Neural cell (in vitro differentiated cells): ENCODE measurements at regions not wholly inside any gene's neighbourhood (a gene's known extent, or its start where the extent isn't known, plus 50 kb on each side); places are given as distances from the start of the nearest gene placed in this dataset.

Source experiments
- H2AFZ ChIP-seq: fragments of 200-600, 300-800 bp; sonication (generic), shearing (Covaris generic); 2 replicates; pipeline ENCODE4 v1.6.0; 2014; ENCODE audit warnings: low read depth, mild to moderate bottlenecking, antibody characterized with exemption, low read length, moderate library complexity
- H3F3A ChIP-seq: fragments of 200-600 bp; shearing (Covaris generic); 2 replicates; pipeline ENCODE4 v1.6.1; 2016; ENCODE audit warnings: mild to moderate bottlenecking, moderate library complexity, mixed read lengths, antibody characterized with exemption, low read length; ENCODE audit not compliant: insufficient read depth, poor library complexity, severe bottlenecking
- H3K27ac ChIP-seq: fragments of 200-600, 300-800 bp; sonication (generic), shearing (Covaris generic); 2 replicates; pipeline ENCODE4 v1.5.1; 2014; ENCODE audit warnings: mild to moderate bottlenecking, low read length, moderate library complexity
- H3K27me3 ChIP-seq: fragments of 300-800, 200-600 bp; sonication (generic), shearing (Covaris generic); 2 replicates; pipeline ENCODE4 v1.6.0; 2014; ENCODE audit warnings: mild to moderate bottlenecking, low read depth, low read length, moderate library complexity; ENCODE audit not compliant: insufficient read depth
- H3K36me3 ChIP-seq: fragments of 300-800, 200-600 bp; sonication (generic), shearing (Covaris generic); 2 replicates; pipeline ENCODE4 v1.5.1; 2014; ENCODE audit warnings: mild to moderate bottlenecking, antibody characterized with exemption, low read length, moderate library complexity; ENCODE audit not compliant: insufficient read depth
- H3K4me2 ChIP-seq: fragments of 300-800, 200-600 bp; sonication (generic), shearing (Covaris generic); 2 replicates; pipeline ENCODE4 v1.6.0; 2014; ENCODE audit warnings: mild to moderate bottlenecking, low read length
- H3K4me3 ChIP-seq: fragments of 300-800, 200-600 bp; sonication (generic), shearing (Covaris generic); 2 replicates; pipeline ENCODE4 v1.5.1; 2014; ENCODE audit warnings: mild to moderate bottlenecking, low read length, moderate library complexity
- H3K79me2 ChIP-seq: fragments of 200-600 bp; shearing (Covaris generic); replicated peaks from 2 replicates; pipeline ENCODE4 v1.6.0; 2014; ENCODE audit warnings: mild to moderate bottlenecking, low read length, moderate library complexity; ENCODE audit not compliant: insufficient read depth
- H3K9ac ChIP-seq: fragments of 300-800, 200-600 bp; sonication (generic), shearing (Covaris generic); 2 replicates; pipeline ENCODE4 v1.6.1; 2016; ENCODE audit warnings: mild to moderate bottlenecking, low read length, mixed read lengths
- H3K9me2 ChIP-seq: fragments of 200-600 bp; shearing (Covaris generic); 2 replicates; pipeline ENCODE4 v1.6.1; 2016; ENCODE audit warnings: mild to moderate bottlenecking, low read length, mixed read lengths; ENCODE audit not compliant: insufficient read depth
- H3K9me3 ChIP-seq: fragments of 200-600, 300-800 bp; sonication (generic), shearing (Covaris generic); 2 replicates; pipeline ENCODE4 v1.6.1; 2016; ENCODE audit warnings: mild to moderate bottlenecking, mixed run types, low read length, moderate library complexity, mixed read lengths
- H4K20me1 ChIP-seq: fragments of 200-600 bp; shearing (Covaris generic); 2 replicates; pipeline ENCODE4 v1.6.1; 2016; ENCODE audit warnings: mild to moderate bottlenecking, mixed run types; ENCODE audit not compliant: insufficient read depth
- EP300 ChIP-seq: fragments of 450-650 bp; conservative IDR thresholded peaks from 2 replicates; pipeline ENCODE4 v1.6.1; 2014; ENCODE audit warnings: antibody characterized with exemption, mild to moderate bottlenecking, moderate library complexity; ENCODE audit not compliant: poor library complexity, severe bottlenecking
- EZH2 ChIP-seq: fragments of 200-600, 300-800 bp; shearing (Covaris generic), sonication (generic); IDR thresholded peaks from 2 replicates; pipeline ENCODE4 v1.6.1; 2014; ENCODE audit warnings: antibody characterized with exemption, low read length, borderline replicate concordance, mild to moderate bottlenecking; ENCODE audit not compliant: insufficient read depth, poor library complexity, severe bottlenecking
- MXI1 ChIP-seq: fragments of 450-650 bp; conservative IDR thresholded peaks from 2 replicates; pipeline ENCODE4 v1.6.1; 2014; ENCODE audit warnings: antibody characterized with exemption, mild to moderate bottlenecking; ENCODE audit not compliant: poor library complexity, severe bottlenecking
- POLR2AphosphoS5 ChIP-seq: IDR thresholded peaks from 2 replicates; pipeline ENCODE4 v1.6.1; 2012
- RAD21 ChIP-seq: fragments of 450-650 bp; conservative IDR thresholded peaks from 2 replicates; pipeline ENCODE4 v1.6.1; 2014; ENCODE audit warnings: antibody characterized with exemption, mild to moderate bottlenecking, moderate library complexity
- SMC3 ChIP-seq: fragments of 450-650 bp; conservative IDR thresholded peaks from 2 replicates; pipeline ENCODE4 v1.6.1; 2014; ENCODE audit warnings: antibody characterized with exemption, mild to moderate bottlenecking, moderate library complexity; ENCODE audit not compliant: poor library complexity
- TAF1 ChIP-seq: IDR thresholded peaks from 2 replicates; pipeline ENCODE4 v1.6.1; 2012; ENCODE audit warnings: low read depth
- TF ChIP-seq, protein P1 (sequence below): fragments of 450-650 bp; IDR thresholded peaks from 2 replicates; pipeline ENCODE4 v1.5.1; 2014; ENCODE audit warnings: antibody characterized with exemption, mild to moderate bottlenecking, moderate library complexity; ENCODE audit not compliant: poor library complexity, severe bottlenecking
- TF ChIP-seq, protein P2 (sequence below): IDR thresholded peaks from 2 replicates; pipeline ENCODE4 v1.6.1; 2012; ENCODE audit warnings: borderline replicate concordance

DNA sequence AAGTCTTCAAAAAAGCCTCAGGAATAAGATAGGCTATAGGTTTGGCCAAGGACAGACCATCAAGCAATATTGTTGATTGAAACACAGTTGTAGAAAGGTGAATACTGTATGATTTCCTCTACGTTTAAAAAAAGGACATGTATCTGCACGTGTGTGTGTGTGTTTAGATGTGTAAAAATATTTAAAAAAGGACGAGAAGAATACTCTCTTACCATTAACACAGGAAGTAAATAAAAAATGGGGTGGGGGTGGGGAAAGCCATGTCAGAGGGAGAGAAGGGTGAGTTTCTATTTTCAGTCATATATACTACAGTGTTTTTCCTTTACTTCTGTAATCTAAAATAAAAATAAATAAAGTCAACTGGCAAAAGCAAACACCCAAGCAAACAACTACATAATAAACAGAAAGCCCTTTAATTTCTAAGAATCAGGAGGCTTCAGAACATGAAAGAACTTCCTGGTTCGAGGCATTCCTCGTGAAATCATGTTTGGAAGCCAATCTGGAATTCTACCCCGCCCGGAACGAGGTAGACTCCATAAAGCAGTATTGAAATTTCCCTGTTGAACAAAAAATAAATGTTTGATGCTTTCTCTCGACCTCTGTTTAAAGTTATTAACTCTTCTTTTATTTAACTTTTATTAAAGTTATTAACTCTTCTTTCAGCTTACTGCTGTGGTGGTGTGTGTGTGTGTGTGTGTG, 158.1 kb upstream of the ZNF217 start:
- Histone ChIP-seq H3K4me2 (no peak overlapping the region), H3F3A (no peaks in the 10 kb centered on the region), H3K9me3 (no peaks in the 10 kb centered on the region), H3K79me2 (no peaks in the 10 kb centered on the region), H3K36me3 (no peaks in the 10 kb centered on the region), H3K4me3 (peak overlapping the region; percentile 21), H3K27me3 (no peaks in the 10 kb centered on the region), H4K20me1 (no peaks in the 10 kb centered on the region), H3K9me2 (no peaks in the 10 kb centered on the region), H3K27ac (peak overlapping the region; percentile 58), H3K9ac (peak overlapping the region; percentile 43), H2AFZ (no peak overlapping the region)
- TF ChIP-seq SMC3, result no peak
- TF ChIP-seq EZH2, result no peak
- TF ChIP-seq EP300, result no peak
- TF ChIP-seq, protein P1, sequence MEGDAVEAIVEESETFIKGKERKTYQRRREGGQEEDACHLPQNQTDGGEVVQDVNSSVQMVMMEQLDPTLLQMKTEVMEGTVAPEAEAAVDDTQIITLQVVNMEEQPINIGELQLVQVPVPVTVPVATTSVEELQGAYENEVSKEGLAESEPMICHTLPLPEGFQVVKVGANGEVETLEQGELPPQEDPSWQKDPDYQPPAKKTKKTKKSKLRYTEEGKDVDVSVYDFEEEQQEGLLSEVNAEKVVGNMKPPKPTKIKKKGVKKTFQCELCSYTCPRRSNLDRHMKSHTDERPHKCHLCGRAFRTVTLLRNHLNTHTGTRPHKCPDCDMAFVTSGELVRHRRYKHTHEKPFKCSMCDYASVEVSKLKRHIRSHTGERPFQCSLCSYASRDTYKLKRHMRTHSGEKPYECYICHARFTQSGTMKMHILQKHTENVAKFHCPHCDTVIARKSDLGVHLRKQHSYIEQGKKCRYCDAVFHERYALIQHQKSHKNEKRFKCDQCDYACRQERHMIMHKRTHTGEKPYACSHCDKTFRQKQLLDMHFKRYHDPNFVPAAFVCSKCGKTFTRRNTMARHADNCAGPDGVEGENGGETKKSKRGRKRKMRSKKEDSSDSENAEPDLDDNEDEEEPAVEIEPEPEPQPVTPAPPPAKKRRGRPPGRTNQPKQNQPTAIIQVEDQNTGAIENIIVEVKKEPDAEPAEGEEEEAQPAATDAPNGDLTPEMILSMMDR, result no peak
- no peak for TF ChIP-seq MXI1
- TF ChIP-seq RAD21, result no peak
- no peak for TF ChIP-seq TAF1
- TF ChIP-seq POLR2AphosphoS5, result no peak
- TF ChIP-seq, protein P2, sequence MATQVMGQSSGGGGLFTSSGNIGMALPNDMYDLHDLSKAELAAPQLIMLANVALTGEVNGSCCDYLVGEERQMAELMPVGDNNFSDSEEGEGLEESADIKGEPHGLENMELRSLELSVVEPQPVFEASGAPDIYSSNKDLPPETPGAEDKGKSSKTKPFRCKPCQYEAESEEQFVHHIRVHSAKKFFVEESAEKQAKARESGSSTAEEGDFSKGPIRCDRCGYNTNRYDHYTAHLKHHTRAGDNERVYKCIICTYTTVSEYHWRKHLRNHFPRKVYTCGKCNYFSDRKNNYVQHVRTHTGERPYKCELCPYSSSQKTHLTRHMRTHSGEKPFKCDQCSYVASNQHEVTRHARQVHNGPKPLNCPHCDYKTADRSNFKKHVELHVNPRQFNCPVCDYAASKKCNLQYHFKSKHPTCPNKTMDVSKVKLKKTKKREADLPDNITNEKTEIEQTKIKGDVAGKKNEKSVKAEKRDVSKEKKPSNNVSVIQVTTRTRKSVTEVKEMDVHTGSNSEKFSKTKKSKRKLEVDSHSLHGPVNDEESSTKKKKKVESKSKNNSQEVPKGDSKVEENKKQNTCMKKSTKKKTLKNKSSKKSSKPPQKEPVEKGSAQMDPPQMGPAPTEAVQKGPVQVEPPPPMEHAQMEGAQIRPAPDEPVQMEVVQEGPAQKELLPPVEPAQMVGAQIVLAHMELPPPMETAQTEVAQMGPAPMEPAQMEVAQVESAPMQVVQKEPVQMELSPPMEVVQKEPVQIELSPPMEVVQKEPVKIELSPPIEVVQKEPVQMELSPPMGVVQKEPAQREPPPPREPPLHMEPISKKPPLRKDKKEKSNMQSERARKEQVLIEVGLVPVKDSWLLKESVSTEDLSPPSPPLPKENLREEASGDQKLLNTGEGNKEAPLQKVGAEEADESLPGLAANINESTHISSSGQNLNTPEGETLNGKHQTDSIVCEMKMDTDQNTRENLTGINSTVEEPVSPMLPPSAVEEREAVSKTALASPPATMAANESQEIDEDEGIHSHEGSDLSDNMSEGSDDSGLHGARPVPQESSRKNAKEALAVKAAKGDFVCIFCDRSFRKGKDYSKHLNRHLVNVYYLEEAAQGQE, result no peak

DNA sequence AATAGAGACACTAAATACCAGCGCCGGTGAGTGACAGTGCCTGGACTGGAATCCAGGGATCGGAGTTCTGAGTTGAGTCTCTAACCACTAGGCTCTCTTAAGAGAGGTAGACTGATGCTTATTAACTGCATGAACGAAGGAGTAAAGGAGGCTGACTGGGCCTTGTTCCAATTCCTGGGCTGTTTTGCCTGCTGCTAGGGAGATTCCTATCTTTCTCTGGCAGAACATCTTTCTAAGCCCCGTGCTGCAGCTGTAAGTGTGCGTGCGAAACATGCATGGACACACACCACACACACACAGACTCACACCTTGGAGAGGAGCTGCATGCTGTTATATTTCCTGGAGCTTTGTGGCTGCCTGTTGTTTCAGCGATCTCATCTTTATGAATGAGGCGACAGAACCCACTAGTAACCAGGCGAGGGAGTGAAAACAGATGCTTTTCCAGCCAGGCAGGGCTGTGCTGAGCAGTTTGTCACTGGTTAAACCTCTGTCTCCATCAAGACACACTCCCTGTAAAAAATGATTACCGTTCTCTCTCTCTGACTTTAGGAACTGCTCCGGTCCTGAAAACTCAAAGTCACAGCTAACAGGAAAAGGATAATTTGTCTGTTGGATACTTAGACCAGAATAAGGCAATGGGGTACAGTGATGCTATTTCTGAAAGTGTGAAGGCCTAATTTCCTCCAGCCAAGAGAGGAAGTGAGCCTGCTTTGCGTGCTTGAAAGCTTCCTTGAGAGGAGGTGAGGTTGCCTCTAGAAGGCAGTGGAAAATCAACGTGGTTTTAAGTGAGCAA, 157.4 kb upstream of the ZNF217 start:
- H3K27ac ChIP-seq, result peak overlapping the region; percentile 58
- TF ChIP-seq EZH2 (no peak), EP300 (peak; percentile 47), SMC3 (no peak), POLR2AphosphoS5 (peak; percentile 31), RAD21 (peak; percentile 24)
- H4K20me1 ChIP-seq, result no peaks in the 10 kb centered on the region
- no peaks in the 10 kb centered on the region for H3K36me3 ChIP-seq
- no peaks in the 10 kb centered on the region for H3K9me2 ChIP-seq
- no peak overlapping the region for H3K4me2 ChIP-seq
- H3K4me3 ChIP-seq, result peak overlapping the region; percentile 21
- no peaks in the 10 kb centered on the region for H3K79me2 ChIP-seq
- H3K27me3 ChIP-seq, result no peaks in the 10 kb centered on the region
- H3F3A ChIP-seq, result no peaks in the 10 kb centered on the region
- peak overlapping the region; percentile 13 for H2AFZ ChIP-seq
- H3K9ac ChIP-seq, result peak overlapping the region; percentile 43
- no peaks in the 10 kb centered on the region for H3K9me3 ChIP-seq
